ELR (cell line): ENCODE measurements at regions not wholly inside any gene's neighbourhood (a gene's known extent, or its start where the extent isn't known, plus 50 kb on each side); places are given as distances from the start of the nearest gene placed in this dataset.

ENCODE experiments used
- DNase-seq: peaks from one replicate; pipeline ENCODE4 v3.0.0-alpha.2; 2015; ENCODE audit warnings: low read depth

DNA sequence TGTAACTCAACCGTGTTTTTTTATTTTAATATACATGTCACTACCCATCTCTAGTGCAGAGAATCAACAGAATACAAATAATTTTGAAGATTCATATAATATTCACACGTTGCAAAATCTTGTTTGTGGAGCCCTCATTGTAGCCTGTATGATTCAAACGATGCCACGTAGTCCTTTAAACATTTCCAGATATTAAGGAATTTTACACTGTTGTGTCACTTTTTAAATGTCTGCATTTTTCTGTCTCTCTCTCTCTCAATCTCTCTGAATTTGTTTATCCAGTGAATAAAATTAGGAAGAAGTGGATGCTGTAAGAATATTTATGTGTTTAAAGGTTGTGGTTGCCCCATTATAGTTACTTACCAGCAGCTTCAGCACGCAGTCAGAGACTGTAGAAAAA lies 262.0 kb downstream of the PAX1 start:
- no peak for DNase-seq

DNA sequence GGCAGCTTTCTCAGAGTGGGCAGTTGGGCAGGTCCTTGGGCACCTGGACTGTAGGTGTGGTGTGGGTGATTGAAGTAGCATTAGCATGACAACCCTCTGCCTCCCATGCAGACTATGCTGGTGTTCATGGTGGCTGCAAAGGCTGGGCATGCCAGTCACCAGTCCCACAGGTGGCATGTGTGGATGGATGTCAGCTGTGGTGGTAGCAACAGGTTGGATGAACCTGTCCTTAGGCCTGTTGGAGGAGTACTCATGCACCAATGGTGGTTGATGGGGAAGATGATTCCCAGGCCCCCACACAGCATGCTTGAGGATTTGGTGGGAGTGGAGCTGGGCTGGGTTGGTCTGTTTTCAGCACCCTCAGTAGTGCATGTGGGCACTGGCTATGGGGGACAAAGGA lies 251.1 kb downstream of the PAX1 start:
- no peak for DNase-seq

DNA sequence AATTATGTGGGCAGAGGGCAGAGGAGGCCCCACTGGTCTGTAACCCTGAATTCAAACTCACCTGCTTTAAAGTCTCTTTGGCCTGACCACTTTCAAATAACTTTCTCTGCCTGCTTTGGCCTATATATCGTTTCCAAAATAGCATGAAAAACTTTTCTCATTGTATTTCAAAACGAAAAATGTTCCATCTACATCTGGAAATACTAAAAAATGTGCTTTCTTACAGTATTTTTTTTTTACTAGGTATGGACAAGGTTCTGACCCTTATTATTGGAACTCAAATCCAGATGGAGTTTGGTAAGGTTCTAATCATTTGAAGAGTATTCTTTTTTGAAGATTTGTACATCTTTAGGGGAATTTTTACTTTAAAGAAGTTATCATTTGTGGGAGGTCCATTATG lies 241.9 kb downstream of the PAX1 start:
- no peak for DNase-seq

DNA sequence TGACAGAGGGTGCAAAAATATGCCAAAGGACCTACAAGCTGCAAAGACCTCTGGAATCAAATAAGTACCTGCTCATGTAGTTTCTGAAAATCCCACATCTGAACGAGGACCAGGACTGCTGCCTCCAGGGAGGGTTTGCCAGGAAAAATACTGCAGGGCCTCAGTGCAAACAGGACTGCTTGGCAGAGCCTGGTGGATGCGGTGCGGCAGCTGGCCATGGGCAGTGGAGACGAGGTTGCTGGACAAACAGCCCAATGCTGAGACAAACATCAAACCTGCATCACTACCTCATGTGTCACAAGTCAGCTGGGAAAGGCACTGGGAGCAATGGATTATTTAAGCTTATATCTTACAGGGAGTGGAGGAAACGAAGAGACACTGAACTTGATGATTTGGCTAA lies 238.8 kb downstream of the PAX1 start:
- DNase-seq: no peak

DNA sequence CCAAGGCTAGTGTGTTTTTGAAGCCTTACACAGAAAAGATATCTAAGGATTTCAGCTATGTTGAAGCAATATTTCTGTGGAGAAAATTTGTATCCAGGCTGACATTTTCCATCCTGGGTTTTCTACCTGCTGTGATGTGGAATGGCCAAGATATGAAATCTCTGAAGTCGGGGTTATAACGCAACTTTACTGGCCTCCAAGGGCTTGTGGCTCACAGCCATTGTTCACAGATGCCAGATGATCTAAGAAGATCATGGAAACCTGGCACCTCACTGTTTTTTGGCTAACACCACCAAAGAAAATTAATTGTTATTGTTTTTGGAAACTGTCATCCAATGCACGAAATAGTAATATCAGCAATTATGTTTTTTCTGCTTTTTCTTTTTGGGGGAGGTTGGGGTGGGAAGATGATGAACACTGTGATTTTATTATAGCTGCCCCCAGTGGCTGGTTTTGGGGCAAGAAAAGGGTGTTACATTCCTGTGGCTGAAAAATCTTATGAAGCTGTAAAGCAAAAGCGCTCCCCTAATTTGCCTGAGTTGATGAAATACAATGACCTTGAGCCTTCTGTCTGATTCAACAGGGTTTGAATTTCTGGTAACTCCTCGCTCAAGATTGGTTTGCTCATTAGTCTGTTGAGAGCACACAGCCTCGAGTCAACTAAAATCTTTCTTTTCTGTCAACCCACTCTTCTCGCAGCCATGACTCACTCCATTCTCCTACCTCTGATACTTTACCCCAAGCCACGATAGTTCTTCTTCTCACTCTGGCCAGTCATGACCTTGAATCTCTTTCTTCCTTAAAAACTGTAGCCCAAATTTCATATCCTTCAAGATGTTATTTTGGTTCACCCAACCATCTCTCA lies 236.7 kb downstream of the PAX1 start:
- no peak for DNase-seq

DNA sequence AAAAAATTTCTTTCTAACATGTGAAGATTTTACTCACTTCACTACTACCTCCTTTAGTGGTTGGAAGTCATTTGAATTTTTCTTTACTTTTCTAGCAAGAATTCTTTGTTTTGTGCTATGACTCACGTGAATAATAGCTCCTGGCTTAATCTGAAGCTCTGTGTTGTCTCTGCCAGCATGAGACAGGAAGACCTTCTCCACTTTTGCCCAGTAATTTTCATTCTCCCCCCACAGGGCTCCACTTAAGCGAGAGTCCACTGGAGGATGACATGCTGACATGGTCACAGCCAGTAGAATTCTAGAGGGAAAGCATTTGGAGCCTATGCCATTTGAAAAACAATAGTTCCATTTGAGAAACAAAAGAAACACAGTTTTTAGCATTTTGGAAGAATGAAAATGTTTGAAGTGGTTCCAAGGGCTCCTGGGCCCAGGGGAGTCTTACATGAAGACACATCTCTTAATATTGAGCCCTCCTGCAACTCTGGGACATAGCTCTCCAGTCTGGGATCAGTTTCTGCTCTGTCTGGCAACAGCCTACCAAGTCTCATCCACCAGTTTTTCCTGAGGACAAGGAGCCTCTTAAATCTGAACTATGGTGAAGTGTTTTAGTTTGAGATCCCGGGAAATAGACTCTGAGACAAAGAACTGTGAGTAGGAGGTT lies 231.4 kb downstream of the PAX1 start:
- DNase-seq: no peak

DNA sequence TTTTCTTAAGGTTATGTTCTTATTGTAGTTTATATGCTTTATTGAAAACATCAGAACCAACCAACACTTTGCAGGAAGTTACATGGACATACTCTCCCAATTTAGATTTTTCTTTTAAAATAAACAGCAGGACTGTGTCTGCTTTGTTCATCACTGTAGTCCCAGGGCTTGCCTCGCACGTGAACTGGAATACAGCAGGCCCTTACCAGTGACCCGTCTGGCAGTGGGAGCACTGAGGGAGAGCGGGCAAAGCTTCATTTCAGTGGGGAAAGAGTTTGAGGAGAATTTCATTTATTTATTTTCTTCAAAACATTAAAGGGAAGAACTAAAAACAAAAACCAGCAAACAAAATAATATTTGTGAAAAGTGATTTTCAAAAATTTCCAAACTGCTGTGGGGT lies 230.8 kb downstream of the PAX1 start:
- DNase-seq: no peak

DNA sequence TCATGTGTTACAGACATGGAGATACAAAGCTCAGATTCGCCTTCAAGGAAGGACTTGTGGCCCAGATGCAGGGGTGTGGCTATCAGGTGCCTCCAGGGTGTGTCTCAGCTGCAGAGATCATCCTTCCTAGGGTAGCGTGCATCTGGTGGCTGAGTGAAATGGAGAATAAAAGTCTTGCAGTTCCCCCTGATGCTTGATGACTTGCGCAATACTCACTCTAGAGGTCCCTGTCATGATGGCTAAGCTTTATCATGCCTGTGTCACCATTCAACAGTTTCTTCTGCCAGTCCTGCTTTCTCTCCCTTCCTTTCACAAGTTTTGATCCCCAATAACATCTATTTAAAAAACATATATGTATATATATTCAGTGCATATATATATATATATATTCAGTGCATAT lies 228.1 kb downstream of the PAX1 start:
- no peak for DNase-seq

DNA sequence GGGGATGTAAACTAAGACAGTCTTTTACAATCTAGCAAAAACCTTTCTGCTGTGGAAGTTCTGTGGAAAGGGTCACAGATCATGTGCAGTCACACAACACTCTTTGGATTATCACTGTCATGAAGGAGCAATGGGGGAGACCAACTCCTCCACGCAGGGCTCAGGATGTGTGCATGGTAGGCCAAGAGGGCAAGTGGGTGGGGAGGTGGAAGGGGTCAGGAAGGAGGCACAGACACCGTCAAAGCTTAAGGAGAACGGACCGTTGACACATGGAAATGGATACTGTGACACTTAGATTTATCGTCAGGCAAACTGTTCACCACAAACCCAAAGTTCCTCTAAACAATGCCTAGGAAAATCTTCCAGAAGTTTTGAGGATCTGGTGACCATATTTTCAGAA lies 215.8 kb downstream of the PAX1 start:
- no peak for DNase-seq

DNA sequence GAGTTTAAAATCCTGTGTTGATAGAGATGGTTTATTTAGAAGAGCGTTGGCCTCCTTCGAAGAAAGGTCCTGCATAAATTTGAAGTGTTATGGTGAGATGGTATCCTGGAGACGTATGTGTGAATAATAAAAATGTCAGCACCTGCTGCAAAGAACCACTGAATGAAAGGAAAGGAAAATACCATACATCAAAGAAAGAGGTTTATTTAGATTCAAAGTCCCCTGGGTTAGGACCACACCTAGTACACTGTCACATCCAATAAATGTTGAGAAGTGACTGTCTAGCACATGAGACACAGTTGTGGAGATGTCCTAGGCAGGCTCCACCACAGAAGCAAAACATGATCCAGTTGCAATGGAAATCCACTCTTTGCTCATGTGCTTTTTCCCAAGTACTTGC lies 214.7 kb downstream of the PAX1 start:
- DNase-seq: no peak

DNA sequence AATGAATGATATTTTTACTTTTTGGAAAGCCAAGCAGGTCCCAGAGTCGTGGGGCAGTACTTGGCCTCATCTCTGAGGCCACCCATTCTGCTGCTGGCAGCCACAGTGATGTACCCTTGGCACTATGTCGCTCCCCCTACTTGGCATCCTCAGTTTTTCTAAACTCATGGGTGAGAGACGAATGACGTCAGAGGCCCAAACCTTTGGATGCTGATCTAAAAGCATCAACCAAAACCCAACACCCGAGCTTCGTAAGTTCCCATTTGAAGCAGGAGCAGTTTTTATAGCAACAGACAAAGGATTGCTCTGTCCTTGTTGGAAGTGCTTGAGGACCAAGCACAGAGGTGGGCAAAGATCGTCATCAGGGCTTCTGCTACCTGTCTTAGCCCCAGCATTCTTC lies 212.9 kb downstream of the PAX1 start:
- no peak for DNase-seq

DNA sequence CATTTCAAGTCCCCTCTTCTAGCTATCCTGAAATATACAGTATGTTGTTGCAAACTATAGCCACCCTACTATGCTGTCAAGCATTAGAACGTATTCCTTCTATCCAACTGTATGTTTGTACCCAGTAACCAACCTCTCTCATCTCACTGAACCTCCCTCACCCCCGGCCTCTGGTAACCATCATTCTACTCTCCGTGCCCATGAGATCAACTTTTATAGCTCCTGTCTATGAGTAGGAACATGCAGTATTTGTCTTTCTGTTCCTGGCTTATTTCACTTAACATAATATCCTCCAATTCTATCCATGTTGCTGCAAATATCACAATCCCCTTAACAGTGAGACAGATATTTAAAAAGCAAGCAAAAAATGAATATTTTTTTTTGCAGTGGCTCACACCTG lies 196.9 kb downstream of the PAX1 start:
- no peak for DNase-seq

DNA sequence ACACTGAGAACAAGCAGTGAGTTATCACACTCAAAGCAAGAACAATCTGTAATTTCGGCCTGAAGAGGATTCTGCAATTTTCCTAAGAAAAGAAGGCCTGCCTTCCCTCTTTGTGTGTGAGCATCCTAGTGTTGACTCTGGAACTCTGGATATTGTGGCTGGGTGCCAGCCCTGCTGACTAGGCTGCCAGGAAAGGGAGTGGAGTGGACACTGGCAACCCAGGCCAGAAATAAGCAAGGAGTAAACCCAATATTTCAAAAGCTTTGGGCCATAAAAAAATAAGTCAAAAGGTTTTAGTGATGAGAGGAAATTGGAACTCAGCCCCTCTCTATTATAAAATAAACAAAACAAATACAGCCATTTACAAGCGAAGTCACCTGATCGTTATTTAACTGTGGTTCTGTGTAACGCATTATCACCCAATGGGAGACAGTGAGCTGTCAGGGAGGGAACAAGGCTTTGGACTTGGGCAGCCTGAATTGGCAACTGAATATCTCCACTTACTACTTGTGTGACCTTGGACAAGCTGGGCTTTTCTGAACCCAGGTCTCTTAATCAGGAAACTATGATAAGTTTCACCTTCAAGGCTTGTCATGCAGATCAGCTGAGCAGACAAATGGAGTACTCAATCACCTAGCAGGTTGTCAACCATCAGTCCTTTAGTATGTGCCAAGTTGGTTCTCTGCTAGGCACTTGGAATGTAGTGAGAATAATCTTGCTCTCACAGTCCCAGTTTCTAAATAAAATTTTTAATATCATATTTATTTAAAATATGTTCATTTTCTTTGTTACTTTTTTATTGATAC lies 196.2 kb downstream of the PAX1 start:
- DNase-seq: no peak

DNA sequence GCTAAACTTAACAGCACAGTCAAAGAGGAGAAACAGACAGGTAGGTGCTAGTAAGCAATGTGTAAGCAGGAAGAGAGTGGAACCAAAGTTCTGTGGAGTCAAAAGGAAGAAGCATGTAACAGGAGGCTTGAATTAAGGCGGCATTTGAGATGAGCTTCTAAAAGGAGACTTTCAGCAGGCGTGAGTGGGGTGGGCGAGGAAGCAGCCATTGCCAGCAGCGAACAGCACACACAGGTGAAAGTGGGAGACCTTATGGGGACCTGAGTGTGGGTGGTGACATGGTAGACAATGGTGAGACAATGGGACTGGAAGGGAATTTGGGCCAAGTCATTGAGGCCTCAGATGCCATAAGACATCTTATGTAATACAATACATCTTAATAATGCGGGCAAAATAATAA lies 195.0 kb downstream of the PAX1 start:
- DNase-seq: no peak

DNA sequence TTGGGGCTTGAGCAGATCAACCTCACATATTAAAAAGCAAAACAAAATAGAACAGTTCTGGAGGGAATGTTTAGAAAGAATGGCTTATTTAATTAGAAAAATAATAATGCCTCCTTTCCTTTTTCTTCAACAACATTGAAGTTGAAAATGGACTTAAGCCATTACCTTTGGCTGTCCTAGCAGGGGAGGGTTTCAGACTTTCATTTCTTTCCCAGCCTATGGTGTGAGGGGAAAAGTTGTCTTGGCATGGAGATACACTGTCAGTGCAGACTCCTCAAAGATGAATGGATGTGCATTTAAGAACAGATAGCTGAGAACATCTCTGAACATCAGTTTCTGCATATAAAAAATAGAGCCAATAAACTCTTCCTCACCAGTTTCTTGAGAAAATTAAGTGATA lies 169.5 kb downstream of the PAX1 start:
- DNase-seq: no peak

DNA sequence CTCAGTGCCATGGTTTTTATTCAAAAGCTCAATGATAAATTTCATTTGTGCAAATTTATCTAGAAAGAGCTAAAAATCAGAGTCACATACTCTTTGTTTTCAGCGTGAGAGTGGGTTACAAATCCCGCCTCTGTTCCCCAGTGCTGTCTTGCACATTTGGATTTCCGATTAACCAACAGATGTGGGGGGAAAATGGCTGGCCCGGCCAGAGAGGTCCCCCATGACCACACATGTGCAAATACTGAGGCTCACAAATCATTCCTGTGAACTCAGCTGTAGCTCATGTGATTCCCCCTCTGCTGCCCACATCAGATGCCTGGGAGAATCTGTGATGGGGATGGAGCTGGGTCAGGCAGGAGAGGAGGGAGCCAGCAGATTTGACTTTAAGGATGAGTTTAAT lies 168.7 kb downstream of the PAX1 start:
- no peak for DNase-seq

DNA sequence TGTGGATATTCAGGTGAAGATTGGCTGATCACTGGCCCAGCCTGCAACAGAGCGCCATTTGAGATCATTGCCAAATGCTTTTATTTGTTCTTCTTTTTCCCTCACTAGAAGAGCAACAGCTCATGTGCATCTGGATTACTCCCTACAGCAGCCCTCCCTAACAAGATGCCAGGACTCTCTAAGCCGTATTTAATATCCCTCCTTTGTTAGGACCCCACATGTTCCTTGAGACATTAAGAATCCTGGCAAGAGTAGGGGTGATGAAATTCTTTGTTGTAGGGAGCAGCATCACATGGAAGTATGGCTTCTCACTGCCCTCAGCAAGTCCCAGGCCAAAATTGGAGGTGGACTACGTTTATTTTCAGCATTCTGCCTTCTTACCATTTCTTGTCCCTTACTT lies 167.8 kb downstream of the PAX1 start:
- DNase-seq: no peak

DNA sequence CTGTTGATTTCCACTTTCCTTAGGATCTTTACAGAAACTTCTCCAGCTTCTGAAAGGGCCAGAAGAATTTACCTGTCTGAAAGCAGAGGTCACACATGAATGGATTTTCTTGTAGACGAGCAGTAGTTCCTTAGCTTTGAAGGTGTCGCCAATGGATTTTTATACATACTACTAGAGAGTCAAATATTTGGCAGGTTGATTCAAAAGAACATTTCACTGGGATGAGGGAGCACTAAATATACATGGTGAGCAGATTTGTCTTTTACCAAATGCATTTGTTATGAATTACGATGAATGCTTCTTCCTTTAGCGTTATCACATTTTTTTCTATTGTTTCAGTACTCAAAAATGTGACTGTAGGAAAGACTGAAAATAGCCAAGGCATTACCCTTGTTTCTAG lies 162.3 kb downstream of the PAX1 start:
- DNase-seq: no peak

DNA sequence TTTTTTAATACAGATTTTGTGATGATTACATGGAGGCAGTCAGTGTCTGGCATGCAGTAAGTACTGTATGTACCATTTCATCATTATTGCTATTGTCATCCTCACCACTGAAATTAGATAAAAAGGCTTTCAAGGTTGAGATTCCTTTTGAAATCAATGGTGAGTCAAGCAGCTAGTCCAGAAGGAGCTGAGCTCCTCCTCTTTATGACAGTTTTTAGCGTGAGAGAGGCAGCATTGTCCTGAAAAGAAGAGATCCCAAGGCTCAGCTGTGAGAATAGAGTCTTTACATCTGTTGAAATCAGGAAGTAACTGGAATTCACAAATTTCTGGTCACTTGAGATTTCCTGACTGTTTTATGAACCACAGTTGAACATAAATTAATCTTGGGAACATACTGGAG lies 161.9 kb downstream of the PAX1 start:
- DNase-seq: no peak

DNA sequence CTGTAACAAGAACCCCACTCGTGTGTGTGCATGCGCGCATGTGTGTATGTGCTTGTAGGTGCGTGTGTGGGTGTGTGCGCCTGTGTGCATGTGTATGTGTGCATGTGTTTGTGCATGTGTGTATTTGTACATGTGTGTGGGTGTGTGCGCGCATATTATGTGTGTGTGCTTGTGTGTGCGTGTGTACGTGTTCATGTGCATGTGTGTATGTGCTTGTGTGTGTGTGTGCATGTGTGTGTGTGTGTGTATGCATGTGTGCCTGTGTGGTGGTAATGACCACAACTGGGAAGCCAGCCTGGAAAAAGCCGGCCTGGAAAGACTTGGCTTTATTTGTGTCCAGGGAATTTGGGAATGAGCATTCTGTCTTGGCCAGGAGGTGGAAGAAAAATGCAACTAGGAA lies 157.5 kb downstream of the PAX1 start:
- DNase-seq: no peak

DNA sequence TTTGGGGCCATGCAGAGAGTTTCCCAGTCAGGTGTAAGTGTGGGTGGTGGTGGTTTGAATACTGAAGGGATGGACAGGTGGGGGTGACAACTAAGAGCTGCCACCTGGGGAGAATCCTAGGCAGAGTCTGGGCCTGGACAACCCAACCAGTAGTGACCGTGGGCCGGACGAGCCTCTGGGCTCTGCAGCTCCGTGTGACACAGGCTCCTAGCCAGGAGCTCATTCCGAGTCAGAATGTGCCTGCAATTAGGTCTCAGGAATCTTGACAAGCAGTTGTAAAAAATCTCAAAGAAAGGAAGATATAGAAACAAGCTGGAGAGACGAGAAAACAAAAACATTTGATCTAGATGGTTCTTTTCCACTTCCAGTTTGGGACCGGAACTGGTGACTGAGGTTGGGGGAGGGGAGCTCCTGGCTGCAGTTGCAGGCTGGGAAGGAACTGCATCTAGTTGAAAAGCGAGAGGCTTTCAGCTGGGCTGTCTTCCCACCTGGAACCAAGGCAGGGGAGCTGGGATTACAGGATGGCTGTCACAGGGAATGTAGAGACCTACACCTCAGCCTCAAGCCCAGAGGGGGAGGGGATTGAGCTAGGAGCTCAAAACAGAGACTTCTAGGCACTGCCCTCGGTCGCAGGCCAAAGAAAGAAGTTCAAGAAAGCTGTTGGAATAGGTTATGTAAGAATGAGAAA lies 156.9 kb downstream of the PAX1 start:
- no peak for DNase-seq

DNA sequence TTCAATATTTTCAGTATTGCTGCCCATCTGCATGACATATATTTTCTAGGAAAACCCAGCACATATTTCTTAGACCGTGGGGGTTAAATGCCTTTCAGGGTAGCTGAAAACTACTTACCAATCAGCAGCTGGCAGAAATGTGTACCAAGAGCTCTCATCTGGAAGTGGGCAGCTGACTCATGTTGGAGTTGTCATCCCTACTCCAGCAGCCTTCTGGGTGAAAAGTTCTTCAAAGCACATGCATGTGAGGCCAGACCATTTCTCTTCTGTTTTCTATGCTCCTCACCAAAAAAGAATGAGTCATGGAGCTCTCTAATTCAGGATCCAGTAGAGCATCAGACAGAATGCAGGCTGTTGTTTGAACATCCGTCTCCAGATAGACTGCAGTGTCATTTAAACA lies 135.5 kb downstream of the PAX1 start:
- DNase-seq: no peak

DNA sequence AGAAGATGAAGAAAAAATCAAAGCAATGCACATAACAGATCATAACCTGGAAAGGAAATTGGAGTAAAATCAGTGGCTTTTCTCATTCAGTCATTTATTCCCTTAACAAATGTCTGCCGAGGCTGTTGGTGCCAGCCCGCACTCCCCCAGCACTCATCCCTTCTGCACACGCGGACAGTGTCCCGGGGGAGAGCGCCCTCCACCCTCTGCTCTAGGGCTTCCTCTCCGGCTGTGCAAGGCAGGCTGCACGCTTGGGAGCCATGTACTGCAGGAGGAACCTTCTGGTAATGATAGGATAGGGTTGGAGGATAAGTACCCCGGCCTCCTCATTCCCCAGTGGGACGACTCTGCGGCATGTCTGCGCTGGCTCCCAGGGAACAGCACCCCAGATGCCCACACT lies 134.5 kb downstream of the PAX1 start:
- DNase-seq: no peak
